Mesothelial cell of epicardium (in vitro differentiated cells): ENCODE measurements at regions not wholly inside any gene's neighbourhood (a gene's known extent, or its start where the extent isn't known, plus 50 kb on each side); places are given as distances from the start of the nearest gene placed in this dataset.

ENCODE experiments used
- DNase-seq, 2 experiments: peaks; one replicate each; pipeline ENCODE4 v3.0.0; 2021; ENCODE audit warnings: low spot score in 2 of 2; ENCODE audit not compliant: unreplicated experiment in 2 of 2
- H3K27ac Mint-ChIP-seq: 2 replicates; pipeline ENCODE4 v1.8.0; 2021; ENCODE audit warnings: mixed read lengths
- H3K27me3 Mint-ChIP-seq: 2 replicates; pipeline ENCODE4 v1.8.0; 2021; ENCODE audit warnings: low read depth, mixed read lengths
- H3K36me3 Mint-ChIP-seq: 2 replicates; pipeline ENCODE4 v1.8.0; 2021; ENCODE audit warnings: mixed read lengths
- H3K4me1 Mint-ChIP-seq: 2 replicates; pipeline ENCODE4 v1.8.0; 2021; ENCODE audit warnings: mixed read lengths
- H3K4me3 Mint-ChIP-seq: 2 replicates; pipeline ENCODE4 v1.8.0; 2021; ENCODE audit warnings: mild to moderate bottlenecking, moderate library complexity, mixed read lengths
- H3K9me3 Mint-ChIP-seq: 2 replicates; pipeline ENCODE4 v1.8.0; 2021; ENCODE audit warnings: mixed read lengths
- CTCF ChIP-seq: fragments of 200-600 bp; sonication (generic); IDR thresholded peaks from one replicate; pipeline ENCODE4 v1.5.0; 2021; ENCODE audit warnings: antibody characterized with exemption; ENCODE audit not compliant: unreplicated experiment

DNA sequence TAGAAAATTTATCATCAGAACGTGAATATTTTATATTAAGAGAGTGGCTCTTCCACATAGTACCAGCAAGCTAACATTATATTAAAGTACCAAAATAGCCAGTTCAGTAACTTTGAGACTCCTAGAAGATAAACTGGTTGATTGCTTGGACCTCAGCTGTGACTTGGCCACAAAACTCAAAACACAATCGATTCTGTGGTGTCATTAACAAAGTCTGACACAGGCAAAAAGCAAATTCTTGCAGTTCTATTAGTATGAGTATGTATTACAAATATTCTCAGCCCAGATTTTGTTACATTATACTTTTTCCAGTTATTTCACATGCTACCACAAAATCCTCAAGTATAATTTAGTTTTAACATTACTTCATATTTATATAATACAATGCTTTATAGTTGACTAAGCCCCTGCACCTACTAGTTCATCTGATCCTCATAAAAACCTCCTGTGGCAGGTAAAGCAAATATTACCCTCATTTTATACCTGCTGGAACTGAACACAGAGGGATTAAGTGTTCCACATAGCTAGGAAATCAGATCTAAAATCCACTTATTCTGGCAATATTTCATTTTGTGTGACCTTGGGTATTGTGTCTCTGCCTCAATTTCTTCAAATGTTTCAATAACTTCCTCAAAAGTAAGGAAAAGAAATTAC lies 279.9 kb upstream of the MKLN1 start:
- no peak for DNase-seq
- Mint-ChIP-seq H3K36me3 (peaks cover 6% of the 10 kb centered on the region), H3K9me3 (peaks cover 9% of the 10 kb centered on the region), H3K27ac (no peak overlapping the region), H3K4me1 (no peaks in the 10 kb centered on the region), H3K4me3 (no peak overlapping the region), H3K27me3 (no peaks in the 10 kb centered on the region)
- TF ChIP-seq CTCF: no peak

- peaks cover 1% of the 10 kb centered on the region for H3K9me3 Mint-ChIP-seq
- peaks cover 1% of the 10 kb centered on the region for H3K36me3 Mint-ChIP-seq
- no peak for DNase-seq
- no peak overlapping the region for H3K4me3 Mint-ChIP-seq
- no peaks in the 10 kb centered on the region for H3K27me3 Mint-ChIP-seq
- TF ChIP-seq CTCF: no peak
- H3K27ac Mint-ChIP-seq: no peak overlapping the region
- no peaks in the 10 kb centered on the region for H3K4me1 Mint-ChIP-seq
Measured at GRCh38 chr7:131051304-131051703, 276.4 kb upstream of the MKLN1 start.

DNA sequence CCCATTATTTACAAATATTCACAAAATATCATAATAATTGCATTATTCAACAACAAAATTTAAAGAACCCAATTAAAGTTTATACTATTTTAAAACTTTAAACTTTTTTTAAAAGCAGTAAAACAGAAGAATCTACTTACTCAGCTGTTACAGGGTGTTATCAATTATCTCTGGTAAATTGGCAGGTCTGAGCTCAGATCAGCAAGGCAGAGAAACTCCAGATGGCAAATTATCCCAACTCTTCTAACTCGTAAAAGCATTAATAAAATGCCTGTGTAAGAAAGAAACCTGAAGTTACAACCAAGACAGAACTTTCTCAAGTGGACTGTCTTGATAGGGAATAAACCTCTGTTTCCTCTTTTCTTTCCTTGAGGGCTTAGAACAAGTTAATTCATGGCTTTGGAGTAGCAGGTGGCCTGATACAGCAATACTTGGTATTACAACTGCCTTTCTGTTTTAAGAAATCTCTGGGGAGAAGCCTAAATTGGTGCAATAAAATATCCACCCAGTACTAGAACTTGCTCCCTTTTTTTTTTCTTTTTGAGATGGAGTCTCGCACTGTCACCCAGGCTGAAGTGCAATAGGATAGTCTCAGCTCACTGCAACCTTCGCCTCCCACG lies 275.3 kb upstream of the MKLN1 start:
- DNase-seq: no peak
- H3K9me3 Mint-ChIP-seq: no peaks in the 10 kb centered on the region
- H3K36me3 Mint-ChIP-seq: no peaks in the 10 kb centered on the region
- TF ChIP-seq CTCF: no peak
- no peaks in the 10 kb centered on the region for H3K27me3 Mint-ChIP-seq
- H3K4me1 Mint-ChIP-seq: no peaks in the 10 kb centered on the region
- H3K4me3 Mint-ChIP-seq: no peak overlapping the region
- H3K27ac Mint-ChIP-seq: no peak overlapping the region

- Mint-ChIP-seq H3K36me3 (peaks cover 2% of the 10 kb centered on the region), H3K9me3 (no peaks in the 10 kb centered on the region), H3K27ac (no peak overlapping the region), H3K4me3 (no peak overlapping the region), H3K27me3 (no peaks in the 10 kb centered on the region), H3K4me1 (no peaks in the 10 kb centered on the region)
- no peak for DNase-seq
- no peak for TF ChIP-seq CTCF
Measured at GRCh38 chr7:131056007-131056406, 271.7 kb upstream of the MKLN1 start.

DNA sequence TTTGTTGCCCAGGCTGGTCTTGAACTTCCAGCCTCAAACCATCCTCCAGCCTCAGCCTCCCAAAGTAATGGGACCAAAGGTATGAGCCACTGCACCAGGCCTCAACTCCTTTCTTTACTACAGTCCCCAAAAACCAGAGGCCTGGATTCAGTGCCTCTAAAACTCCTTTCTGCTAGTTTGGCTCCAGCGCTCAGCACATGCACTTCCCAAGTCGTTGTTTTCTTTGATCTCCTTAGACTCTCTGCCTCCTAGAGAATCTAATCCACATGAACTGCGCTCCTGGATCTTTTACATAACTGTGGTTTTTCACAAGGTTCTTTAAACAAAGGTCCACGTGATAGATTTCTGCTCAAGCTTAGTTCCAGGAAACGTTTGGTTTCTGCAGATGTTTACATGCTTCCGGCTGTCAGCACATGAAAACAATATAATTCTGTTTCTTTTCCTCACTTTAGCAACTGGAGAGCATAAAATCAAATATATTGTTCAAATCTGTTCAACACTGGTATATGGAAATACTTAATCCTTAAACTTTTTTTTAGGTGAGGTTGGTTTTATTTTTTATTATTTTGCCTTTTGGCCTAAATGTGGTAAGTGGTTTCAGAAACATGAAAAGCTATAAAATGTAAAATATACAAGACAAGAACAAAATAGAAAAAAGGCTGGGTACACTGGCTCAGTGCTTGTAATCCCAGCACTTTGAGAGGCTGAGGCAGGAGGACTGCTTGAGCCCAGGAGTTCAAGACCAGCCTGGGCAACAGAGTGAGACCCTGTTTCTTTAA lies 270.5 kb upstream of the MKLN1 start:
- no peaks in the 10 kb centered on the region for H3K9me3 Mint-ChIP-seq
- H3K27me3 Mint-ChIP-seq: no peaks in the 10 kb centered on the region
- H3K4me1 Mint-ChIP-seq: no peaks in the 10 kb centered on the region
- H3K27ac Mint-ChIP-seq: peak overlapping the region; percentile 13
- no peak overlapping the region for H3K4me3 Mint-ChIP-seq
- TF ChIP-seq CTCF: no peak
- no peak for DNase-seq
- H3K36me3 Mint-ChIP-seq: peaks cover 2% of the 10 kb centered on the region
